ENCODE measurements at regions not wholly inside any gene's neighbourhood (a gene's known extent, or its start where the extent isn't known, plus 50 kb on each side); places are given as distances from the start of the nearest gene placed in this dataset.

DNA sequence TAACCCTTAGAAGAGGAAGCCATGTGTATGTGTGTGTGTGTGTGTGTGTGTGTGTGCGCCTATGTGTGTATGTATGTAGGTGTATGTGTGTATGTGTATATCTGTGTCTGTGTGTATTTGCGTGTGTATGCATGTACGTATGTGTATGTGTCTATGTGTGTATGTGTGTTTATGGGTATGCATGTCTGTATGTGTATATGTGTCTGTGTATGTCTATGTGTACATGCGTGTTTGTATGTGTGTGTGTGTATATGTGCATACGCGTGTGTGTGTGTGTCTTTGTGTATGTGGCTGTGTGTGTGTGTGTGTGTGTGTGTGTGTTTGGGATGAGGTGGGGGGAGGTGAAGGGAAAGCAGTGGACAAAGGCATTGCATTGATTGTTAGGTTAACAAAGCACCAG, 380.2 kb downstream of the HRH4 start:
- no peak for DNase-seq

DNA sequence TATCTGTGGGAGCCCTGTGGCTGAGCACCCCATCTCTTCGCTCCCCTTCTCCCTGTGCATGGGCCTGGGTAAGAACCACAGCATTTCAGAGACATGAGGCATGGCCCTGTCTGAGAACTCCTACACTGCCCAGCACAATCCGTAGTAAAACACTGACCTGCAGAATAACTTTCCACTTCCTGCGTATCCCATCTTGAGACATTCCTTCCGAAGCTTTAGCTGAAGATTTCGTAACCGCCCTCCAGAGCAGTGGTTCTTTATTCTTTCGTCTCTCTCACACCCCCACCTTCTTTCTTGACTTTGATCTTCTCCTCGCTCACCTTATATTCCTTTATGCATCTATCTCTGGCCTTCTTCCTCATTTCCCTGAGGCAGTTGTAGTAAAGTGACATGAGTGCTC, 381.1 kb downstream of the HRH4 start:
- peak; percentile 8 for DNase-seq

DNA sequence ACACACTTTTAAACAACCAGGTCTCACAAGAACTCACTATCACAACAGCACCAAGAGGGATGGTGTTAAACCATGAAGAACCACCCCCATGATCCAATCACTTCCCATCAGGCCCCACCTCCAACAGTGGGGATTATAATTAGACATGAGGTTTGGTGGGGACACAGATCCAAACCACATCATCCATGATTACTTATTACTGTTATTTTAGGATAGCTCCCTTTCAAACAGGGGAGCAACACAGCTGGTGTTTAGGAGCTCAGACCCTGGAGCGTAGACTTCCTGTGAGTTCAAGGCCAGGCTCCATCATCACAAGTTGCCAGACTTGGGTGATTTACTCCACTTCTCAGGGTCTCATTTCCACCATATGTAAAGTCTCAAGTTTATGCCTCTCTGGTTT, 382.7 kb downstream of the HRH4 start:
- peak; percentile 28 for DNase-seq

DNA sequence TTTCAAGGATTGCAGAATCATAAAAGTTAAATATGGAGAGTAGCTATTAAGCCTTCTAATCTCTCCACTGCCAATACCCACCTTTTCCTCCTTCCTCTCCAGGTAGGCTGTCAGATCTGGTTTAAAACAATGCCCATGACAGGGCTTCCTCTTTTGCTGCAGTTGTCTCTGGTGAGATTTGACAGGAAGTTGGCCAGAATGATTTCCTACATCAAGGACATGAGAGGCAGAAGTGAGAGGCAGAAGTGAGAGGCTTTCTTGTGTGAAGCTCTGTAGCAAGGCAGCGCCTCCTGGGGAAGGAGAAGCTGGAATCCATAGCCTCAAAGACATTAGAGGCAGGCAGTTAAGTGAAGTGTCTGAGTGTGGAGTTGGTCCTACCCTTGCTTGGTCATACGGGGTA, 385.7 kb downstream of the HRH4 start:
- DNase-seq: no peak

DNA sequence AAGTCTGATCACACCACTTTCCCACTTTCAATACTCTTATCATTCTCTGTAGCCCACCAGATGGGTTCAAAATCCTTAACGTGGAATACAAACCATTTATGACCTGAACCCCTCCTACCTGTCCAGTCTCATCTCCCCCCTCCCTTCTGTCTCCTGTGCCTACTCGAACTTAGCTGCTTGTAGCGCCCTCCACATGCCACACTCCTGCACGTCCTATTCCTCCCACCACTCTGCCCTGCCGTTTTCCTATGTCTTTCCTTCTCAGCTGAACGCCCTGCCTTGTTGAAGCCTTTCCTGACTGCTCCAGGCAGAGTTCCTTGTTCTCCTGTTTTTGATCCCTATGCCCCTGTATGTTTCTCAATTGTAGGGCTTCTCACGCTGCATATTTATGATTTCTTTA, 390.1 kb downstream of the HRH4 start:
- no peak for DNase-seq

DNA sequence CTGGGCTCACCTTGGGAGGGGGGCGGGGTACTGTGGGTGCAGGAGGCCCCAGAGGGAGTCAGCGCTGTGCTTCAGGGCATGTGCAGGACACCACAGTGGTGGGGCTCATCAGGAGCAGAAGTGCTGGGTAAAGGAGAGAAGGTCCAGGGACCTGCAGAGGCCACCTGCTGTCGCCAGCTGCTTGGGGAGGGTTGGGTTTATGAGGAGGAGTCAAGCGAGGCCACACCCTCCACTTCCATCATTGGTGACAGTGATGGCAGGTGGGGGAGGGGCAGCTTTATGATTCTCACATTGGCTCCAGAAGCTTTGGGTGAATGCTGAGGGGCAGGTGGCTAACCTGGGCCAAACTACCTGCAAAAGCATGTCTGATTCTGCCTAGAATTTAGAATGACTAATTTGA, 392.6 kb downstream of the HRH4 start:
- DNase-seq: no peak

DNA sequence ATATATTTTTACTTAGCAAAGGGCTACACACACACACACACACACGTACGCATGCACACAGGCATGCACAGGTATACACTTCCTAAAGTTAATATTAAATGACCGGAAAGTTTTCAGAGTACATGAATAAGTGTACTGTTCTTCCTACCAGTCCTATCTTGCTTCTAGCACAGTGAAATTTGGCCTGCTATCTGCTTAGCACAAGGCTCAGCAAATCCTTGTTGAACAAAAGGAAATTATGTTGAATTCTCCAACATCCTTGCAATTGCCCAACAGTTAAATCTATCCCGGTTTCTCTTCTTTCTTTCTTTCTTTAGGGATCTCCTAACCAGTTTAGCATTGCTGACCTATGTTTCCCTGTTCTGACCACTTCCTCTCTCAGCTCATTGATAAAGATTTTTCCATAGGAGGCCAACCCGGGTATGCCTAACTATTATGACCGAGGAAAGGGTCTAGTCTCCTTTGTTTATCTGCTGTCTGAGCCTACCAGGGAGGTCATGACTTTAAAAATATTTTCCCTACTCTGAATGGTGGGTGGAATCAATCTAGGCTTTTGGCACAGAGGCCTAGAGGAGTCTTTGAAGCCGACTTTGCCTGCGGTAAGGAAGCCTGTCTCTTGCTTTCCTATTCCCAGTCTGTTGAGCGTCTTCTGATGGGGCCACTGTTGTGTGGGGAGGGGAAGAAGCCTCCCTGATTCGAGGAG, 400.7 kb downstream of the HRH4 start:
- DNase-seq: no peak

DNA sequence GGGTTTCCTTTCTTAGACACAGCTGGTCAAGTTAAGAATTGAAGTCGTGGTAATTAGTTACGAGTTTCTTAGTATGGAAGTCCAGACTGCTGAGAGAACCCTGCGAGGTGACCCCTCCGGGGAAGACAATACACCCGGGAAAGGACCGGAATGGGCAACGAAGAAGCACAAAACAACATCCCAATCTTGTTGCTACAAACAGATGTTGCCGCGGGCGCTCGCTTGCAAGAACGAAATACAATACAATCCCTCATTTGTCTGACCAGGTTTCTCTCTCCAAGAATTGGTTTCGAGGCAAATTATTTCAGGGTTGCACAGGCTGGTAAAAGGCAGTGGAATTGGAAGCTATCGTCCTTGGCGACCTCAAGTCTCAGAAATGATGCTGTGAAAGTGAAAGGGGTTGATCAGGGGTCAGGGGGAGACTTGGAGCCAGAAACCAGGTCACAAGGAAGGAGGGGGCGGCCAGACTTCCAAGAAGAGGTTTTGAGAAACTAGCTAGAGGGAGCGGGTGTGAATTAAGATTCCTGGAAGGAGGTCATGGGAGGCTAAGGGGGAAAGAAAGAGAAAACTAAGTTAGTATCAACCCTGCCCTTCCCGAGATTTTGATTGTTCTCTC, 401.9 kb downstream of the HRH4 start:
- no peak for DNase-seq

DNA sequence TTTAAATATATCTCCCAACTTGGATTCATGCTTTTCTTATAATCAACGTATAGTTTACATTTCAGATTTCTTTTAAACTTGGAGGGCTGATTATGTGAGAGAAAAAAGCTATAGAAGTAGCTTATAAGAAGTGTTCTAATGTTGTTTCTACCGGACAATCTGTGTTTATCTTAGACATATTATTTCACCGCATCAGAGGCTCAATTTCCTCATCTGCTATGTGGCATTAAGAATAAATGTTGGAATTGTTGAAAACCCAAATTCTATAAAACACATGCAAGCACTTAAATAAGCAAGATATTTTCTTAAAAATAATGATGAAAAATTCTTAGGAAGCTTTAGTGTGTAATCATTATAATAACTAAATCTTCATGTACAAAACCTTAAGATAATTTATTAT, 407.9 kb downstream of the HRH4 start:
- DNase-seq: peak; percentile 67

DNA sequence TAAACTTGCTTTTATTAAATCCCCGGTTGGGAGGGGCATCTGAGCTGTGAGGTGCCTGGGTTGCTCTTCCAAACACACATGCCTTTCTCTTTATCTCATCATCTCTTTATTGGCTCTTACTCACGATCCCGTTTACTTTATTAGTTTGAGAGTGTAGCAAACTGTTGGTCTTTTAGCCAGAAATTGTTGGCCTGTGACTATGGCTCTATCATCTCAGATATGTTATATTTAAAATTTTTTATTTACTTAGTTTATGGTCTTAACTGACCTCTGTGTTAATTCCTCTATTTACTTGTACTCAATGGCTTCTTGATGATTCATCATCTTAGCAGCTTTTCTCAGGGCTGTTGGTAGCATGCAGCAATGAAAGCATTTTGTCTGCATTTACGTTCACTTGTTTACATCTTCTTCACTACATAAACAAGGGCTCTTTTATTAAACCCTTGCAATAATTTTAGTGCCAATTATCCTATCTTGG, 408.4 kb downstream of the HRH4 start:
- peak; percentile 76 for DNase-seq

DNA sequence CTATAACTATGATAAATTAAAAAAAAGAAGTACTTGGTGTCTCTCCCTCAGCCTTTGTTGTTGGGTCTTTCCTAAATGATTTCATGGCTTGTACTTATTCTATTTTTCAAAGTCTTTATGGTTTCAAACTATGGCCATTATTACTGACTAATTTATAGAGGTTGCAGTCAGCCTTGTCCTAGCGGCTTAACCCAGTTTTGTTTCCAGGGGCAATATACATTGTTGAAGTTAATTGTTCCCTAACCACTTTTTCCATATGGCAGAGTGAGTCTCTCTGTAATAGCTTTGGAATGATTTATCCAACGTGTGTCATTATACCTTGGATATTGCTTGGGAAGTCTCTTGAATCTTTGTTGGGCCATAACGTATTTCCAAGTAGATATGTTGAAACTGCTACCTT, 408.8 kb downstream of the HRH4 start:
- DNase-seq: peak; percentile 31

DNA sequence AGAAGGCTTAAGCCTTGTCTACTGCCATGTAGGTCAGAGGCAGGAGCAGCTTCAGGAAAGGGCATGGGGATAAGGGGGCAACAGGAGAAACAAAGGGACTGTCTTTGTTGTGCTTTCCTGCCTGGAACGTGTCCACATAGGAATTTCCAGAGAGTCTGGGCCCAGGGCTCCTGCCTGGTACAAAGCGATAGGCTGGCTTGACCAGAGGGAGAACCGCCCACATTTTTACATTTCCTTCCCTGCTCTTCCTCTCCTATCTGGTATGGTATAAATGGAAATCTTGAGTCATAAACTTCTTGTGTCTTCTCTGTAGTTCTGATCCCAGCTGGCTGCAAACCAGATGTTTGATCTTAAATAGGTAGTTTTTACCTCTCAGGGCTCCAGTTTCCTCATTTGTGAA, 414.8 kb downstream of the HRH4 start:
- no peak for DNase-seq

DNA sequence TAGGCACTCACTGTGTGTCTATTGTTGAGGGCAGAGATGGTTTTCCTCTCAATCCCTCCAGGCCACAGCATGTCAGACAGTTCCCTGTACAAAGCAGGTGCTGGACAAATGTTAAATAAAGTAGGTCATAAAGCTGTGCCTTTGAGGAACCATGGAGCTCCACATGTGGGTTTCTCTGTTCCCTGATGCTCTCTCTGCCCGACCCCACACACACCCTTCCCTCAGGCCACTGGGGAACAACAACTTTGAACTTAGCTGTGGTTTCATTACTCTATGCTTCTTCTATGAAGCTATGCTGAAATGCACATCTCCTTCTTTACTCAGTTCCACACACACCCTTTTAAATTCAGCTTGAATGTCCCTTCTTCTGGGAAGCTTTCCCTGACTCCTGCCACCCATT, 415.3 kb downstream of the HRH4 start:
- no peak for DNase-seq

DNA sequence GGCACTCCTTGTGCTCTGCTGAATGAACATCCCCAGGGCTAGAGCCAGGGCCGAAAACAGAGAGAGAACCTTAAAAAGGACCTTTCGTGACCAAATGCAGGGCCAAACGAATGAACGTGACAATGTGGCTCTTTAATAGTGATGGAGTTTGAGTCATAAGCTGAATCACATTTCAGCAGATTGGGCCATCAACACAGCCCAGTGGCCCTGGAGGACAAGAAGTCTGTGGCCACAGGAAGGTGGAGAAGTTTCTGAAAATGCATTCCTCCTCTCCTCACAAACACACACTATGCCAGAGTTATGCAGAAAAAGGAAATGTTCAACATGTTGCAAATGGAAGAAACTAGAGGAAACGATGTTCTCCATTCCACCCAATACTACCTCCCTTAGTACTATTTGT, 415.8 kb downstream of the HRH4 start:
- DNase-seq: peak; percentile 36

DNA sequence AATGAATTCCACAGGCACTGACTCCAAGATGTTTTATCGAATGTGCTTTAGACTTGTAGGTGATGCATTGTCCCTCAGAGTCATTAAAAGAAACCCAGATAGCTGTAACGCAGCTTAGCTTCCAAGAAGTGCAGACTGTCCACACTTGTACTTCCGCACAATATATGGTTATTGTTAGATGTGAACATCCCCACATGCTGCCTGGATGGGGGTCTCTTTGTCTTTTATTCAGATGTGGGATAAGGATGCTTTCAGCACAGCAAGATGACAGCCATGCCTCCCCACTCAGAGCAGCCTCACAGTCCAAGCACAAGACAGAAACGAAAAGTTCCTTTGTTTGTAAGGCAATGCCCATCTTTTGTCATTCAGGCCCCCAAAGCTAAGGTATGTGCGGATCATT, 416.6 kb downstream of the HRH4 start:
- no peak for DNase-seq

DNA sequence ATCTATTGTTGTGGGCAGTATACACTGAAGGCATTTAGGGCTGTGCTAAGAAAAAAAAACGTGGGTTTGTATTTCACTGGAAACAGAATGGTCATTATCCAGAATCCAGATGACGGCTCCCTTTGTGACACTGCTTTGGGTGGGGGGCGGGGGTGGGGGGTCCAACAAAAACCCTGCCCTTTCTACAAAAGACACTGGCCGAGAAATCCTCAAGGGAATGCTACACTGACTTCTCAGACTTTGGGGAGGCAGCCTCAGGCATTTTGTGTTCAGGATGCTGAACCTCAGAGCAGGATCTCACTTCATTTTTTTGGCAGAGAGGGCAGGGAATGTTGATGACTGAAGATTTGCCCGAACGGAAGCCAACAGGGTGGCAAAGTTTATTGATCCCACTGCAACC, 417.1 kb downstream of the HRH4 start:
- DNase-seq: no peak

DNA sequence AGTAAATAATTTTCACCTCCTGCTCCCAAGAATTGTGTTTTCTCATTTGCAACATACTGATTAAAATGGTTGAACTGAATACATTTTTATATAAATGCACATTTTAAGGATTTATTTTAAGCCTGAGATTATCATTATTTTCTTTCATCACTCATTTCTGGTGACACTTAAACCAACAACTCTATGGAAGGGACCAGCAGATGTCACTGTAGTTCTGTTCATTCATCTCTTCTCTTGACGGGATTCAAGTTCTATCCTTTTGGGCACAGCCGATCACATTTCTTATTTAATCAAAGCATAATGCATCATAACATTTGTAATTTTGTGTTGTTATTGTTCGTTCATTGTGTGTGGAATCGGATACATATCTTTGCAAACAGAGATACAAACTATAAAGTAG, 417.9 kb downstream of the HRH4 start:
- DNase-seq: peak; percentile 62

DNA sequence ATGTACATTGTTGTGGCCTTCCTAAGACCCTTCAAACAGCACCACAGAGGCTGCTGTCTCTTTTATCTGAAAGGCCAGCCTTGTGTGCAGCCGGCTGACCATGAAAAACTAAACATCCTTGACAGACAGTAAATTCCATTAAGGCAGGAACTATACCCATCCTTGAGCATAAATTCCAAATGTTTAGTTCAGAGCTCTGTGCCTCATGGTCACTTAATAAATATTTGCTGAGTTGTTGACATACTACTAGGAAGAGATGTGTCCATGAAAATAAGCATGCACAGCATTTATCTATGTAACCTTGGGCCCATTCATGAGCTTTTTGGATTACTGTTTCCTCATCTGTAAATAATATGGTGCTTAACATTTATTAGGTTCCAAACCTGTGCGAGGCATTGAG, 424.8 kb downstream of the HRH4 start:
- DNase-seq: no peak

DNA sequence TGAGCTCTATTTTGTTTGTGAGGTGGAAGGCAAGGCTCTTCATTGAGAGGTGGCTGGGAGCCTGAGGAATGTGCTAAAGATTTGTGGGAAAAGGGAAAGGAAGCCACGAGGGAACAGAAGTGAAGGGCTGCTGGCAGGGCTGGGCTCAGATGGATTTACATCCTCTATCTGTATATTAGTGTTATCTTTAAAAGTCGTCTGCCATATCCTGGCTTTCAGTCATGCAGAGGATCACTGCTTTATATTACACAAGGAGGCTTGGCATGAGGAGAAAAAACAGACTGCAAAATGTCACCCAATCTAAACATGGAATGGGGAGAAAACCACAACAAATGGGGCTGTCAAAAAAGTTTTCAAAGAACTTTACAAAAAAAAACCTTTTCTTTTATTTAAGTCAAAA, 434.4 kb downstream of the HRH4 start:
- DNase-seq: no peak

DNA sequence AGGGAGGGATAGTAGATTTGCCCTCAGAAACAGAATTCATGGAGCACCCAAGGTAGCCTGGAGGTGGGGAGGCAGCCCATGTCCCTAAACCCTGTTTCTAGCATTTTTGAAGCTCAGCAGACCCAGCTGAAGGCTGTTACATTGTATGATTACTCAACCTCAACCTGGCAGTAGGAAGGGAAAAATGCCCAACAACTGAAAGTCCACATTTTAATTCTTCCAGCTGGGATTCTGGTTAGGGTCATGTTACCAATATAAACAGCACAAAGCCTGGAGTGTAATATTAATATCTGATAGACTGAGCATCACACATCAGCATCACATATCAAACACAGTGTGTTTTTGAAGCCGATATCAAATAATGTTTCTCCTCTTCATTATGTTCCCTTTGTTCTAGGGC, 437.0 kb downstream of the HRH4 start:
- DNase-seq: no peak

DNA sequence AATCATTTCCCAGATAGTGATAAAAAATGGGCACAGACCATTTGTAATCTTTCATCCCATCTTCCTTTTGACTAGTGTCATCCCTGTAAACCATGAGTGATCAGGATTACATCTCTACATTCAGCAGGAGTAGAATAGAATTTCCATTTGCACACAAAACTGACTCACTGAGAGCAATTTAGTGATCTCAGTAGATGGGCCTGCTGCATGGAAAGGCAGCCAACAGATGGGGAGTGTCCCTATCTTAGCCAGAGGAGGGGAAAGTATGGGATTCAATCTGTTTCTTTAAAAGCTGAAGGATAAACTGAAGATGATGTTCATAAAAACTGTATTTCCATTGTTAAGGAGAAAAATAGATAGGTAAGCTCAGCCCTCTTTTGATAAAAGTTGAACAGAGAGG, 441.7 kb downstream of the ZNF521 start:
- peak; percentile 26 for DNase-seq

DNA sequence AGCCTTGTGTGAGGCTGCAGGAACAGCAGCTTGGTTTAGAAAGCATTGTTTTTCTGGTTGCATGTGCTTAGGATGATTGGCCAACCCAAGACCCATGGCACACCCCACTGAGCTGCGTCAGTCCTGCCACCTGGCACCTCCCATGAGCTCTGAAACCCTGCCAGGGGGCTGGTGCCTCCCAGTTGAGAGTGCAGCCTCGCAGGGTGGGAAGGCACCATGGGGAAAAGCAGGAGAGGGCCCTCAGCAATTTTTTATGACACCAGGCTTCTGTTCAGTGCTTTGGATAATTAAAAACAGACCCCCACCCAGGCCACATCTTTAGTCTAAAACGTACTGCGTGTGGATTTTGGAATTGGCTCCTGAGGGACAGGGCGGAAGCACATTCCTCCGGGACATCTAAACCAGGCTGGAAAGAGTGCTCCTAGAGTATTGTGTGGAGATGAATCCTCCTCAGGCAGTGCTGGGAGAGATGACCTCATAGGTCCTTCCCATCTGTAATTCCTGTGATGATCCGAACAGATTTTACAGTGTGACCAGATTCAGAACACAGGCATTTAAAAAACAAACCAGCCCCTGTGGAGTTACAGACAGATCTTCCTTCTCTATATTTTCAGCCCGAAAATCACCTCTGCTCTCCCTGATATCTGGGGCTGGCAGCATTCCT, 438.3 kb downstream of the ZNF521 start:
- DNase-seq: peak; percentile 66

DNA sequence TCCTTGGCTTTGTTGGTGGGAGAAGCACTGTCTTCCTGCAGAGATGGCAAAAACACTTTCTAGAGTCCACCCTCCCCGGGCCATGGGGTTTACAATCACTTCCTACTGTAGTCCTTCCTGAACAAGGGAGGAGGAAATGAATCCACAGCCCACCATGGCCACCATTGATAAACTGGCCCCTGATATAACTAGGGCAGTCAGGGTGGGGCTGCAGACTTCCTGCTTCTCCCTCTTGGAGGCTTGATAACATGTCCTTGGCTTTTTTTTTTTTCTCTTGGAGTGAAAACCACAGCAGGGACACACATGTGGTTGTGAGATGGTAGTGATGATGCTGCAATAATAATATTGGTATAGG, 437.8 kb downstream of the ZNF521 start:
- peak; percentile 8 for DNase-seq

DNA sequence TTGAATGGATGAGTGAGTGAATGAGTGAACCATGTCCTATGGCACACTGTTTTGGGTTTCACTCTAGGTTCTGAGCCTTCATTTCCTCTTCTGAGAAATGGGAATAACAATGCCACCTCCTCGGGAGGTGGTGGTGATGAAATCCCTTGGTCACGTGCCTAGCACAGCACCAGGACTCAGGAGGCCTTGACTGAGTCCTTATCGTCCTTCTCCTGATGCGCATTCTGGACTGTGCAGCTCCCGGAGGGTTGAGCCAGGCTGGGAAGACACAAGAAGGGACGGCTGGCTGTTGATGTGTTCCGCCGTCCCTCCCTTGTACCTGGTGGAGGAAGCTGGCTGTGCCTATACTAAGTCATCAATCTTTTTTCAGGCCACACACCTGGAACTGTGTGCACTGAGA, 437.3 kb downstream of the ZNF521 start:
- DNase-seq: no peak

DNA sequence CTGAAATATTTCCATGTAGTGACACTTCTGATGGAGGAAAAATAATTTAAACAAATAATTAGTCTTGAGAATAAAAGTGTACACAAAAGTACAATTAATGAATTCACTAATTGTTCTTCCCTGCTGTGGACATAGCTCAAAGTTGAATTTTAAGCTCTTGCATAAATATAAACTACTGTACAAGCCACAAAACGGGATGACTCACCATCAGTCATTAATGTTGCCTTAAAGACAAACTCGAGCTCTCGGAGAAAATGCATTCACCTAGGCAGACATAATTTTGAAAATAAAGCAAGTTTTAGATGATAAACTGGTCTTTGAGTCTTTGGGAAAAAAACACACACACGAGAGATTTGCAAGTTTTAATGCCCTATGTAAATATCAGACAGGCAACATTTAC, 436.4 kb downstream of the ZNF521 start:
- peak; percentile 62 for DNase-seq
